Mesodermal cell (in vitro differentiated cells): ENCODE measurements at regions not wholly inside any gene's neighbourhood (a gene's known extent, or its start where the extent isn't known, plus 50 kb on each side); places are given as distances from the start of the nearest gene placed in this dataset.

Experiments
- H3K27ac ChIP-seq: 2 replicates; pipeline ENCODE4 v1.7.0; 2013; ENCODE audit warnings: mild to moderate bottlenecking, low read depth, low read length, moderate library complexity; ENCODE audit not compliant: severe bottlenecking
- H3K36me3 ChIP-seq: 2 replicates; pipeline ENCODE4 v1.7.1; 2013; ENCODE audit warnings: mild to moderate bottlenecking, low read length, moderate library complexity; ENCODE audit not compliant: control insufficient read depth, insufficient read depth
- H3K4me1 ChIP-seq: one replicate; pipeline ENCODE4 v1.7.1; 2013; ENCODE audit warnings: mild to moderate bottlenecking, low read length; ENCODE audit not compliant: insufficient read depth, control insufficient read depth, poor library complexity, severe bottlenecking
- H3K4me3 ChIP-seq: 2 replicates; pipeline ENCODE4 v1.7.0; 2013; ENCODE audit warnings: low read length, control low read depth, mild to moderate bottlenecking; ENCODE audit not compliant: insufficient read depth, poor library complexity, severe bottlenecking; ENCODE audit errors: extremely low read depth
- H3K9me3 ChIP-seq: 2 replicates; pipeline ENCODE4 v1.7.1; 2013; ENCODE audit warnings: mild to moderate bottlenecking, low read length, moderate library complexity; ENCODE audit not compliant: control insufficient read depth
- WGBS, 2 experiments: methylation state at CpG; one replicate each; pipeline ENCODE4 v1.1.5; 2013; ENCODE audit warnings: missing lambda C conversion rate in 2 of 2; ENCODE audit not compliant: insufficient coverage in 2 of 2; 5-methylcytosine and 5-hydroxymethylcytosine counted together

- no peak overlapping the region for H3K4me3 ChIP-seq
- no peak overlapping the region for H3K27ac ChIP-seq
- H3K36me3 ChIP-seq, result no peaks in the 10 kb centered on the region
- no peaks in the 10 kb centered on the region for H3K4me1 ChIP-seq
- no peaks in the 10 kb centered on the region for H3K9me3 ChIP-seq
- WGBS, 2 experiments, result 75 to 100% methylated on average over 1 to 2 of the region's 4 CpGs
These were observed 655.7 kb upstream of the ARPP21 start for GRCh38 chr3:34983631-34984030.

- H3K4me1 ChIP-seq, result no peaks in the 10 kb centered on the region
- 92 to 96% methylated on average over 16 to 17 of the region's 22 CpGs for WGBS, 2 experiments
- no peak overlapping the region for H3K27ac ChIP-seq
- no peaks in the 10 kb centered on the region for H3K36me3 ChIP-seq
- H3K9me3 ChIP-seq, result no peaks in the 10 kb centered on the region
- H3K4me3 ChIP-seq, result no peak overlapping the region
These were observed 651.0 kb upstream of the ARPP21 start for GRCh38 chr3:34988296-34988695.

DNA sequence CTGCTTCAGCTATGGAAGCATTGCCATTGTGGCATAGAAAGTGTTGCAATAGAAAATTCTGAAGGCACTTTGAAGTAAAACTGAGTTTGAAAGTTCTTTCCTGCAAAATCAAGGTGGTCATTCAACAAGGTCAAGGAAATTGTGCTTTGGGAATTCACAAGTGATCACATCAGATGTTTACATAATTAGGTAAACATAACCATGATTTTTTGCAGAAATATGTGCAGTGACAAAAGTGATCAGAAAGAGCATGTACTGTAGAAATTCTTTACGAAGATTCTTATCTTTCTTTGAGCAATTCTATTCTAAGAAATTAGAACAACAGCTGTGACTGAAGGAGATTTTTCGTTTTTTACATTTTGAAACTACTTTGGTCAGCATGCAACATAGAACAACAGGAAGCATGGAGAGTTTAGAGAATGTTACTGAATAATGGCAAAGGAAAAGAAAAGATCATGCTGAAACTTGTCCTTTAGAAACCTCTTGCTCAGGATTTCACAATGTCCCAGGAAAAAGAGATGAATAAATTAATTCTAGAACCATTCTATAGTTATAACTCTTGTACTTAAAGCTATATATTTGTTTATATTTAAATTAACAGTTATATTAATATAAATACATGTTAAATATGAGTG lies 643.4 kb upstream of the ARPP21 start:
- Histone ChIP-seq H3K36me3 (no peaks in the 10 kb centered on the region), H3K9me3 (no peaks in the 10 kb centered on the region), H3K27ac (no peak overlapping the region), H3K4me3 (no peak overlapping the region), H3K4me1 (peaks cover 6% of the 10 kb centered on the region)
- no CpG with 5 or more reads among the region's 2 CpGs for WGBS, 2 experiments

DNA sequence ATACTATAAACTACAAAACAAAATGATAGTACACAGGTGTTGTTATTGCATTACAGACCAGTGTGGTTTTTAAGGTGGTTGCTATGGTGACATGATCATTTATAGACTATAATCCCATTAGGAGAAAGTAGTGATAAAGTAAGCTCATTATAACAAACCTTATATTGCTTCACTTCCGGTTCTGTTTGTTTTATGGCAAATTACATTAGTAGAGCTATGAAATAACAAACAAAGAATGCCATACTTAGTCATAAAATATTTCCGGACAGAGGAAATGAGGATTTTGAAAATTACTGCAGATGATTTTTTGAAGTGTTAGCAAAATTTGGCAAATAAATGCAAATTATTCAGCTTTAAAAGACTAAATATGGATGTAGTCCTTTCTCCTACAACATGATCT lies 640.4 kb upstream of the ARPP21 start:
- WGBS, 2 experiments, result no CpG with 5 or more reads among the region's 2 CpGs
- Histone ChIP-seq H3K4me1 (peaks cover 6% of the 10 kb centered on the region), H3K9me3 (no peaks in the 10 kb centered on the region), H3K36me3 (no peaks in the 10 kb centered on the region), H3K27ac (no peak overlapping the region), H3K4me3 (no peak overlapping the region)

DNA sequence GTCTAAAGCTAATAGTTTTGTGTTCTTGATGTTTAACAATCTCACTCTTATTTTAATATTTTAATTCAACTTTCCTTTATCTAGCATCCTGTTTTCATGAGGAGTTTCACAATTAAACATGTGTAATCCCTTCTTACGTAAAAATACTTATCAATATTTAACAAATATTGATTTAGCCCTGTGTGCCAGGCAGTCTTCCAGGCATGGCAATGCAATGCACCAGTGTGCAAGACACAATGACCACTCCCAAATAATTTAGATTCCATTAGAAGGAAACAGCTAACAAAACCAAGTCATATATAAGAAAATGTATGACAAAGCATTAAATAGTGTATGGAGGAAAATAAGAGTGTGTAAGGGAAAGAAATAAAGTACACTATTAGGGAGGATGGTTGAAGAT lies 627.1 kb upstream of the ARPP21 start:
- Histone ChIP-seq H3K4me1 (no peaks in the 10 kb centered on the region), H3K27ac (no peak overlapping the region), H3K9me3 (no peaks in the 10 kb centered on the region), H3K4me3 (no peak overlapping the region), H3K36me3 (no peaks in the 10 kb centered on the region)
- 80% methylated on average over 1 of the region's 1 CpG; no CpG with 5 or more reads in 1 of the 2 experiments for WGBS, 2 experiments

DNA sequence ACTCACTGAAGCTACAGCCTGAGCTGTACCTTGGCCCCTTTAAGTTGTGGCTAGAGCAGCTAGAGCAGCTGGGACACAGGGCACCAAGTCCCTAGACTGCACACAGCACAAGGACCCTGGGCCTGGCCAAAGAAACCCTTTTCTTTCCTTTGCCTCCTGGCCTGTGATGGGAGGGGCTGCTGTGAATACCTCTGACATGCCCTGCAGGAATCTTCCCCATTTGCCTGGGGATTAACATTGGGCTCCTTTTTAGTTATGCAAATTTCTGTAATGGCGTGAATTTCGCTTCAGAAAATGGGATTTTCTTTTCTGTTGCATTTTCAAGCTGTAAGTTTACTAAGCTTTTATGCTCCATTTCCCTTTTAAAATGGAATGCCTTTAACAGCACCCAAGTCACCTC lies 611.2 kb upstream of the ARPP21 start:
- Histone ChIP-seq H3K9me3 (peaks cover 19% of the 10 kb centered on the region), H3K36me3 (no peaks in the 10 kb centered on the region), H3K27ac (no peak overlapping the region), H3K4me1 (no peaks in the 10 kb centered on the region), H3K4me3 (no peak overlapping the region)
- 100% methylated on average over 2 of the region's 2 CpGs for WGBS, 2 experiments

DNA sequence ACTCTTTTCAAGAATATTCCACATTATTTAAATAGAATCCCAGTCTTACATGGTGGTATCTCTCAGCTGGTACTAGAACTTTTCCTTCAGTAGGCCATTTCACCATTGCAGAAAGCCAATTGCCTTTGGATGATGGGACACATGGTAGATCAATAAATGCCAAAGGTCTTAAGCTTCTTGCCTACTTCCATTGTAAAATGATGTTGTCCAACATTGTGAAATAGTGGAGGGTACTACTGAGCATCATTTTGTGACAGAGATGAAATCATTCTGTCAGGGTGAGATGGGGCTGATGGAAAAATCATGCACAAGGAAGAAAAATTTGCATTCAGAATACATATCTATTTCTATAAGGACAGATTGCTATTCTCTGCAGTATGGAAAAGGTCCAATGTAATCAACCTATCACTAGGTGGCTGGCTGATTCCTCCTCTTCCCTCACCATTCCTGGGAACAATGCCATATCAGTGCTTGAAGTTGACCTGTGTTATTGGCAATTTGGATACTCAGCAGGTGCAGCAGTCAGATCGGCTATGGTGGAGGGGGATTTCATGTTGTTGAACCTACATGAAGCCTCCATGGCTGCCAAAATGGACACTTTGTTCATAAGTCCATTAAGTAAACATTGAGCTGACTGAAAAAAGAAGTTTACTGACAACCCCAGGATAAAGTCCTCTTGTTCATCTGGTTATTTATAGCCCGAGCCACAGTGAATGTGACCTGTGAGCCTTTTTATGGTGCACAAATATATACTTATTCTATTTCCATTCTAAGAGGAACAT lies 596.9 kb upstream of the ARPP21 start:
- WGBS, 2 experiments, result 93 to 100% methylated on average over 1 to 2 of the region's 2 CpGs
- Histone ChIP-seq H3K9me3 (no peaks in the 10 kb centered on the region), H3K36me3 (no peaks in the 10 kb centered on the region), H3K4me1 (no peaks in the 10 kb centered on the region), H3K4me3 (no peak overlapping the region), H3K27ac (no peak overlapping the region)

DNA sequence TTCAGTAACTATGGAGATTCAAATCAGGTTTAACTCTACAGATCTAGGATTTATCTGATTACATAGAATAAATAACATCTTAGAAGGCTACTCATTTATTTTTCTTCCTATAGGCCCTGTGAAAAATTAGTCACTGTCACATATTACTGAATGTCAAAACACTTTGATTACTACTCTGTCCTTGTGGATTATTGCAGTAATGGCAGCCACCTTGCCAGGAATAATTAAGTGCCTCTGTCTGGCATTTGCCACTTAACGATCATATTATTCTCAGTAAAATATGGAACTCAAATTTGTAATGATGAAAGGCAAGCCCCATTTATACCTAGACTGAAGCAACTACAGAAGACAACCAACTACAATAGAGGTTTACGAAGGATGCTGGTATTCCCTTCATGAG lies 596.3 kb upstream of the ARPP21 start:
- Histone ChIP-seq H3K36me3 (no peaks in the 10 kb centered on the region), H3K4me3 (no peak overlapping the region), H3K9me3 (no peaks in the 10 kb centered on the region), H3K4me1 (no peaks in the 10 kb centered on the region), H3K27ac (no peak overlapping the region)
- WGBS, 2 experiments, result 100% methylated on average over 1 of the region's 2 CpGs; no CpG with 5 or more reads in 1 of the 2 experiments

- no peaks in the 10 kb centered on the region for H3K9me3 ChIP-seq
- no peaks in the 10 kb centered on the region for H3K4me1 ChIP-seq
- no peak overlapping the region for H3K4me3 ChIP-seq
- H3K27ac ChIP-seq, result no peak overlapping the region
- H3K36me3 ChIP-seq, result no peaks in the 10 kb centered on the region
- 100% methylated on average over 1 of the region's 1 CpG; no CpG with 5 or more reads in 1 of the 2 experiments for WGBS, 2 experiments
These were observed 595.1 kb upstream of the ARPP21 start for GRCh38 chr3:35044190-35044589.

GRCh38 chr3:35045118-35045517 lies 594.2 kb upstream of the ARPP21 start:
- 88 to 92% methylated on average over 1 of the region's 2 CpGs for WGBS, 2 experiments
- Histone ChIP-seq H3K4me3 (no peak overlapping the region), H3K9me3 (no peaks in the 10 kb centered on the region), H3K36me3 (no peaks in the 10 kb centered on the region), H3K4me1 (no peaks in the 10 kb centered on the region), H3K27ac (no peak overlapping the region)

- Histone ChIP-seq H3K36me3 (no peaks in the 10 kb centered on the region), H3K9me3 (no peaks in the 10 kb centered on the region), H3K27ac (no peak overlapping the region), H3K4me3 (no peak overlapping the region), H3K4me1 (no peaks in the 10 kb centered on the region)
- 81 to 100% methylated on average over 1 to 4 of the region's 5 CpGs for WGBS, 2 experiments
These were observed 574.6 kb upstream of the ARPP21 start for GRCh38 chr3:35064761-35065160.
